Liver (tissue), 8 donors: ENCODE measurements at regions not wholly inside any gene's neighbourhood (a gene's known extent, or its start where the extent isn't known, plus 50 kb on each side); places are given as distances from the start of the nearest gene placed in this dataset.

Source experiments
- DNase-seq: peaks from one replicate; pipeline ENCODE4 v3.0.0-alpha.2; 2017; ENCODE audit warnings: low spot score
- H3K27ac ChIP-seq, 2 donors: one replicate each; pipeline ENCODE4 v1.7.0; 2013; ENCODE audit warnings: inconsistent platforms in 2 of 2, low read length in 2 of 2, control low read depth in 1 of 2, low read depth in 1 of 2, mild to moderate bottlenecking in 1 of 2
- H3K27me3 ChIP-seq, 4 donors: one replicate each; pipeline versions ENCODE4 v1.6.1 to v1.7.0; 2013; ENCODE audit warnings: low read length in 3 of 4, inconsistent platforms in 1 of 4, mild to moderate bottlenecking in 1 of 4, moderate library complexity in 1 of 4; ENCODE audit not compliant: control insufficient read depth in 4 of 4, insufficient read depth in 4 of 4
- H3K36me3 ChIP-seq, 4 donors: one replicate each; pipeline versions ENCODE4 v1.6.1 to v1.7.0; 2013; ENCODE audit warnings: low read length in 3 of 4, mild to moderate bottlenecking in 3 of 4, low read depth in 1 of 4, moderate library complexity in 1 of 4; ENCODE audit not compliant: control insufficient read depth in 4 of 4, insufficient read depth in 3 of 4
- H3K4me1 ChIP-seq, 4 donors: one replicate each; pipeline versions ENCODE4 v1.6.1 to v1.7.0; 2013; ENCODE audit warnings: low read length in 3 of 4, mild to moderate bottlenecking in 3 of 4, moderate library complexity in 1 of 4; ENCODE audit not compliant: control insufficient read depth in 4 of 4, insufficient read depth in 4 of 4
- H3K4me3 ChIP-seq, 3 donors: one replicate each; pipeline versions ENCODE4 v1.6.1 to v1.7.0; 2013; ENCODE audit warnings: low read length in 3 of 3, control low read depth in 1 of 3, low read depth in 1 of 3, mild to moderate bottlenecking in 1 of 3
- H3K9ac ChIP-seq, 2 donors: one replicate each; pipeline ENCODE4 v1.7.0; 2013; ENCODE audit warnings: low read length in 2 of 2, mild to moderate bottlenecking in 2 of 2, moderate library complexity in 2 of 2, control low read depth in 1 of 2, low read depth in 1 of 2
- H3K9me3 ChIP-seq, 4 donors: one replicate each; pipeline versions ENCODE4 v1.6.1 to v1.7.0; 2013; ENCODE audit warnings: low read length in 3 of 4; ENCODE audit not compliant: control insufficient read depth in 4 of 4
- CTCF ChIP-seq: fragments of 150-350 bp; IDR thresholded peaks from 2 replicates; pipeline ENCODE4 v1.5.1; 2017; ENCODE audit warnings: improper control_type of control experiment, low read depth, low read length; ENCODE audit not compliant: missing input control
- EGR1 ChIP-seq, 2 donors: IDR thresholded peaks; 2 replicates each; pipeline ENCODE4 v1.6.1; 2016 to 2018; ENCODE audit warnings: antibody characterized with exemption in 2 of 2, low read depth in 2 of 2
- FOXA1 ChIP-seq: IDR thresholded peaks from 2 replicates; pipeline ENCODE4 v1.6.1; 2016; ENCODE audit warnings: antibody characterized with exemption
- FOXA2 ChIP-seq: IDR thresholded peaks from 2 replicates; pipeline ENCODE4 v1.6.1; 2016; ENCODE audit warnings: antibody characterized with exemption
- GABPA ChIP-seq, 2 donors: IDR thresholded peaks in 1 of 2; conservative IDR thresholded peaks in 1 of 2; 2 replicates each; pipeline ENCODE4 v1.6.1; 2016; ENCODE audit warnings: antibody characterized with exemption in 2 of 2, mild to moderate bottlenecking in 1 of 2, moderate library complexity in 1 of 2
- HNF4A ChIP-seq, 2 donors: conservative IDR thresholded peaks; 2 replicates each; pipeline ENCODE4 v1.6.1; 2016; ENCODE audit warnings: antibody characterized with exemption in 2 of 2, mild to moderate bottlenecking in 2 of 2
- HNF4G ChIP-seq: IDR thresholded peaks from 2 replicates; pipeline ENCODE4 v1.6.1; 2016; ENCODE audit warnings: antibody characterized with exemption
- JUND ChIP-seq, 2 donors: IDR thresholded peaks; 2 replicates each; pipeline ENCODE4 v1.6.1; 2016; ENCODE audit warnings: antibody characterized with exemption in 2 of 2
- MAX ChIP-seq: IDR thresholded peaks from 2 replicates; pipeline ENCODE4 v1.6.1; 2016; ENCODE audit warnings: antibody characterized with exemption
- NR2F2 ChIP-seq: IDR thresholded peaks from 2 replicates; pipeline ENCODE4 v1.6.1; 2016; ENCODE audit warnings: antibody characterized with exemption
- RAD21 ChIP-seq, 2 donors: IDR thresholded peaks; 2 replicates each; pipeline ENCODE4 v1.6.1; 2016; ENCODE audit warnings: antibody characterized with exemption in 2 of 2, mild to moderate bottlenecking in 2 of 2
- RXRA ChIP-seq, 2 donors: IDR thresholded peaks; 2 replicates each; pipeline ENCODE4 v1.6.1; 2017 to 2018; ENCODE audit warnings: antibody characterized with exemption in 2 of 2, mild to moderate bottlenecking in 1 of 2
- SP1 ChIP-seq: IDR thresholded peaks from 2 replicates; pipeline ENCODE4 v1.6.1; 2018; ENCODE audit warnings: antibody characterized with exemption, mild to moderate bottlenecking
- TAF1 ChIP-seq: conservative IDR thresholded peaks from 2 replicates; pipeline ENCODE4 v1.6.1; 2016; ENCODE audit warnings: antibody characterized with exemption, mild to moderate bottlenecking
- YY1 ChIP-seq: IDR thresholded peaks from 2 replicates; pipeline ENCODE4 v1.6.1; 2016; ENCODE audit warnings: antibody characterized with exemption, mild to moderate bottlenecking
- WGBS: extraction: QIAGEN DNeasy Blood & Tissue Kit; methylation state at CpG from one replicate; pipeline ENCODE4 v1.1.7; 2013; 5-methylcytosine and 5-hydroxymethylcytosine counted together
- TF ChIP-seq, protein P1 (sequence below): IDR thresholded peaks from 2 replicates; pipeline ENCODE4 v1.6.1; 2016; ENCODE audit warnings: antibody characterized with exemption
- TF ChIP-seq, protein P2 (sequence below): IDR thresholded peaks from 2 replicates; pipeline ENCODE4 v1.6.1; 2016; ENCODE audit warnings: antibody characterized with exemption
- TF ChIP-seq, protein P3 (sequence below): IDR thresholded peaks from 2 replicates; pipeline ENCODE4 v1.6.1; 2016; ENCODE audit warnings: antibody characterized with exemption, mild to moderate bottlenecking
- donor health status: healthy.
- donor health status: healthy.
- donor health status: healthy.
- donor health status: healthy.
- donor health status: healthy.

GRCh38 chr10:63007112-63007511 is 126.0 kb upstream of the NRBF2 start (continued):
- TF ChIP-seq, protein P1, sequence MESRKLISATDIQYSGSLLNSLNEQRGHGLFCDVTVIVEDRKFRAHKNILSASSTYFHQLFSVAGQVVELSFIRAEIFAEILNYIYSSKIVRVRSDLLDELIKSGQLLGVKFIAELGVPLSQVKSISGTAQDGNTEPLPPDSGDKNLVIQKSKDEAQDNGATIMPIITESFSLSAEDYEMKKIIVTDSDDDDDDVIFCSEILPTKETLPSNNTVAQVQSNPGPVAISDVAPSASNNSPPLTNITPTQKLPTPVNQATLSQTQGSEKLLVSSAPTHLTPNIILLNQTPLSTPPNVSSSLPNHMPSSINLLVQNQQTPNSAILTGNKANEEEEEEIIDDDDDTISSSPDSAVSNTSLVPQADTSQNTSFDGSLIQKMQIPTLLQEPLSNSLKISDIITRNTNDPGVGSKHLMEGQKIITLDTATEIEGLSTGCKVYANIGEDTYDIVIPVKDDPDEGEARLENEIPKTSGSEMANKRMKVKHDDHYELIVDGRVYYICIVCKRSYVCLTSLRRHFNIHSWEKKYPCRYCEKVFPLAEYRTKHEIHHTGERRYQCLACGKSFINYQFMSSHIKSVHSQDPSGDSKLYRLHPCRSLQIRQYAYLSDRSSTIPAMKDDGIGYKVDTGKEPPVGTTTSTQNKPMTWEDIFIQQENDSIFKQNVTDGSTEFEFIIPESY, result no peak
- TF ChIP-seq RXRA (IDR thresholded peaks at IDR 0.05), result no peak
- TF ChIP-seq TAF1, result no peak
- no peak for TF ChIP-seq CTCF

- Histone ChIP-seq H3K4me3 (no peak overlapping the region), H3K27ac (no peak overlapping the region), H3K36me3 (no peaks in the 10 kb centered on the region), H3K9ac (no peak overlapping the region), H3K27me3 (no peaks in the 10 kb centered on the region), H3K9me3 (no peaks in the 10 kb centered on the region), H3K4me1 (no peaks in the 10 kb centered on the region)
- 69% methylated on average over 3 of the region's 3 CpGs for WGBS
- TF ChIP-seq EGR1 (IDR thresholded peaks at IDR 0.05; ENCODE audit: low read depth in 2 of 2) (no peak), YY1 (no peak), RXRA (IDR thresholded peaks at IDR 0.05) (no peak), HNF4A (conservative IDR thresholded peaks at IDR 0.05) (no peak), GABPA (IDR thresholded peaks at IDR 0.05 in 1 of 2, conservative IDR thresholded peaks at IDR 0.05 in 1 of 2) (no peak), RAD21 (IDR thresholded peaks at IDR 0.05) (no peak), FOXA2 (no peak), TAF1 (no peak), CTCF (no peak), NR2F2 (no peak), FOXA1 (no peak), JUND (IDR thresholded peaks at IDR 0.05) (no peak), HNF4G (no peak), SP1 (no peak), MAX (no peak)
- TF ChIP-seq, protein P2, sequence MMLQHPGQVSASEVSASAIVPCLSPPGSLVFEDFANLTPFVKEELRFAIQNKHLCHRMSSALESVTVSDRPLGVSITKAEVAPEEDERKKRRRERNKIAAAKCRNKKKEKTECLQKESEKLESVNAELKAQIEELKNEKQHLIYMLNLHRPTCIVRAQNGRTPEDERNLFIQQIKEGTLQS, result no peak
- TF ChIP-seq, protein P3, sequence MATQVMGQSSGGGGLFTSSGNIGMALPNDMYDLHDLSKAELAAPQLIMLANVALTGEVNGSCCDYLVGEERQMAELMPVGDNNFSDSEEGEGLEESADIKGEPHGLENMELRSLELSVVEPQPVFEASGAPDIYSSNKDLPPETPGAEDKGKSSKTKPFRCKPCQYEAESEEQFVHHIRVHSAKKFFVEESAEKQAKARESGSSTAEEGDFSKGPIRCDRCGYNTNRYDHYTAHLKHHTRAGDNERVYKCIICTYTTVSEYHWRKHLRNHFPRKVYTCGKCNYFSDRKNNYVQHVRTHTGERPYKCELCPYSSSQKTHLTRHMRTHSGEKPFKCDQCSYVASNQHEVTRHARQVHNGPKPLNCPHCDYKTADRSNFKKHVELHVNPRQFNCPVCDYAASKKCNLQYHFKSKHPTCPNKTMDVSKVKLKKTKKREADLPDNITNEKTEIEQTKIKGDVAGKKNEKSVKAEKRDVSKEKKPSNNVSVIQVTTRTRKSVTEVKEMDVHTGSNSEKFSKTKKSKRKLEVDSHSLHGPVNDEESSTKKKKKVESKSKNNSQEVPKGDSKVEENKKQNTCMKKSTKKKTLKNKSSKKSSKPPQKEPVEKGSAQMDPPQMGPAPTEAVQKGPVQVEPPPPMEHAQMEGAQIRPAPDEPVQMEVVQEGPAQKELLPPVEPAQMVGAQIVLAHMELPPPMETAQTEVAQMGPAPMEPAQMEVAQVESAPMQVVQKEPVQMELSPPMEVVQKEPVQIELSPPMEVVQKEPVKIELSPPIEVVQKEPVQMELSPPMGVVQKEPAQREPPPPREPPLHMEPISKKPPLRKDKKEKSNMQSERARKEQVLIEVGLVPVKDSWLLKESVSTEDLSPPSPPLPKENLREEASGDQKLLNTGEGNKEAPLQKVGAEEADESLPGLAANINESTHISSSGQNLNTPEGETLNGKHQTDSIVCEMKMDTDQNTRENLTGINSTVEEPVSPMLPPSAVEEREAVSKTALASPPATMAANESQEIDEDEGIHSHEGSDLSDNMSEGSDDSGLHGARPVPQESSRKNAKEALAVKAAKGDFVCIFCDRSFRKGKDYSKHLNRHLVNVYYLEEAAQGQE, result no peak
- TF ChIP-seq, protein P1, result no peak
- DNase-seq, result no peak
These were observed 127.9 kb upstream of the NRBF2 start for GRCh38 chr10:63005246-63005645.
